Superior temporal gyrus (tissue), 1 donor: ENCODE measurements at regions not wholly inside any gene's neighbourhood (a gene's known extent, or its start where the extent isn't known, plus 50 kb on each side); places are given as distances from the start of the nearest gene placed in this dataset.
A peak's percentile ranks its signal among the peaks of the same experiment; 100 is the strongest.

ENCODE experiments used
- DNase-seq: peaks from one replicate; pipeline ENCODE4 v3.0.0-alpha.2; 2016; ENCODE audit errors: extremely low spot score

GRCh38 chr10:61091531-61091930 lies 147.5 kb upstream of the RHOBTB1 start:
- DNase-seq = no peak

- no peak for DNase-seq
These were observed 145.3 kb upstream of the RHOBTB1 start for GRCh38 chr10:61089251-61089650.

DNA sequence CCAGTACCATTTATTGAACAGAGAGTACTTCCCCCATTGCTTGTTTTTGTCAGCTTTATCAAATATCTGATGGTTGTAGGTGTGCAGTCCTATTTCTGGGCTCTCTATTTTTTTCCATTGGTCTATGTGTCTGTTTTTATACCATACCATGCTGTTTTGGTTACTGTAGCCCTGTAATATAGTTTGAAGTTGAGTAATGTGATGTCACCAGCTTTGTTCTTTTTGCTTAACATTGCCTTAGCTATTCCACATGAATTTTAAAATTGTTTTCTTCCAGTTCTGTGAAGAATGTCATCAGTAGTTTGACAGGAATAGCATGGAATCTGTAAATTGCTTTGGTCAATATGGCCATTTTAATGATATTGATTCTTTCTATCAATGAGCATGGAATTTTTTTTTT lies 140.5 kb upstream of the RHOBTB1 start:
- no peak for DNase-seq

DNA sequence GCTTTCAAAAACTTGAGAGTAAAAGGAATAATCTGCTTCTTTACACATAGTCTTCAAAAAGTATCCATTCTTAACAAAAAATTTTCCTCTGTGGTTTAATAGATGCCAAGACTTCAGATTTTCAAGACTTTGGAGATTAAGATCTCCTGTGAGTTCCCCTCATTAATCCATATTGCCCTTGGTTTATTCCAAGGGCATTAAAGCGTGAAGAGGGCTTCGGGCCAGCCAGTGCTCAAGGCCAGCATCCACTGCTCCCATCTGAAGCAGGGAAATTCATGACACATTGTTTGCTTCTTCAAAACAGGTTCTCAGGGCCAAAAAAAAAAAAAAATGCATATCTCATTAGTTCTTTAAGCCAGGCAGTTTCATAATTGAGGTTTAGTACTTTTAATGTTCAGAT lies 137.3 kb upstream of the RHOBTB1 start:
- DNase-seq = no peak

DNA sequence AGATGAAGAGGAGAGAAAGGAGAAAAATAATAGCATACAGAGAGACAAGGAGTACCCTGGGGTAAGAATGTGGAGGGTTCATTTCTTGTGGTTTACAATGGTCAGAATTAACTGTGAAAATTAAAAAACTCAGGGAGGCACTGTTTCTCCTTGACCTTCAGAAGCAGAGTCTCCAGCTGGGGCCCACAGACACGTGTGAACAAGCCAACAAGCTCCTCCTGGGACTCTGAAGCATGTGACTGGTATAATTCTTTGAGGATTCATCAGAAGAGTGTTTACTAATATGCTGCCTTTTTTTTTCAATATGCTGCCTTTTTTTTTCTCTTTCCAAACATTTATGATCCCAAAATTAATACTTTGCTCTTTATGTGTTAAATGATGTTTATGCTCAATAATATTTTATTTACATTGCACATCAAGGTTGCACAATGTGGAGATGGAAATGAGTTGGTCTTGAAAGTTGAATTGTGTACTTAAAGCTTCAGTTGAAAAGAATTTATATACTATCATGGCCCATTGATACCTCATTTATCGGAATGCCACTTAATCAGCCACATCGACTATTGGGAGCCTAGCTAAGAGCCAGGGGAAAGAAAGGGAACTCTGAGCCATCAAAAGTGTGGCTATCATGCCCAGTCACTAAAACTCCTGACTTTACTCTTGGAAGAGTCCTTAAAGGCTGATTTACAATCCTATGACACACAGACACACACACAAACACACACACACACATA lies 134.7 kb upstream of the RHOBTB1 start:
- no peak for DNase-seq

GRCh38 chr10:61076572-61077114 lies 132.7 kb upstream of the RHOBTB1 start:
- peak; percentile 55 for DNase-seq

GRCh38 chr10:61073391-61073790 lies 129.4 kb upstream of the RHOBTB1 start:
- no peak for DNase-seq

DNA sequence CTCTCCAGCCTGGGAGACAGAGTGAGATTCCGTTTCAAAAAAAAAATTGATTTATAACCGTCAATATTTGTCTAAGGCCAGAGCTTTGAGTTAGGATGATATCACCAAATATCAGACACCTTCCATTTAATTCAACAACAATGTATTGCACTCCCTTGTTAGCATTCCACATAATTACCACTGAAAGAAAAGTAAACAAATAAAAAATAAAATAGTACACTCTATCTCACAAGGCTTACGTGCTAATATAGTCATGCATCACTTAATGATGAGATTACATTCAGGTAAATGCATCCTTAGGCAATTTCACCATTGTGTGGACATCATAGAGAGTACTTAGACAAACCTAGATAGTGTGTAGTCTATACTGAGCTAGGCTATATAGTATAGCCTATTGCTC lies 127.6 kb upstream of the RHOBTB1 start:
- no peak for DNase-seq

DNA sequence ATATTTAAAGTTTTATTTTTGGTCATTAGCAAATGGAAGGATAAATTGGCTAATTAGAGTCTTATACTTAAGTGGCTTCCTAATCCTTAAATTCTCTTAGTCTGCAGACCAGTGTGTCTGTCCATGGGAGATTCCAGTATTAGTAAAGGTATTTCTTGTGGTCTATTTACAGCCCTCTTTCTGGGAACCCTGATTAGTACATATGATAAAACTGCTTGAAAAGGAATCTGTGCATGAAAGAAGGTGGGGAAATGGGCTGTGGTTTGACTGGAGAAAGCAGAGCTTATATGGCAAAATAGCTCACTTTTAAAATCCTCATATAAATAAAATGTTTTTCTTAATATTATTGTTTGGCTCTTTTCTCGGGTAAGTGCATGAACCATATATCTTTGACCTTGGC lies 124.5 kb upstream of the RHOBTB1 start:
- no peak for DNase-seq

- no peak for DNase-seq
These were observed 123.8 kb upstream of the RHOBTB1 start for GRCh38 chr10:61067671-61068336.

DNA sequence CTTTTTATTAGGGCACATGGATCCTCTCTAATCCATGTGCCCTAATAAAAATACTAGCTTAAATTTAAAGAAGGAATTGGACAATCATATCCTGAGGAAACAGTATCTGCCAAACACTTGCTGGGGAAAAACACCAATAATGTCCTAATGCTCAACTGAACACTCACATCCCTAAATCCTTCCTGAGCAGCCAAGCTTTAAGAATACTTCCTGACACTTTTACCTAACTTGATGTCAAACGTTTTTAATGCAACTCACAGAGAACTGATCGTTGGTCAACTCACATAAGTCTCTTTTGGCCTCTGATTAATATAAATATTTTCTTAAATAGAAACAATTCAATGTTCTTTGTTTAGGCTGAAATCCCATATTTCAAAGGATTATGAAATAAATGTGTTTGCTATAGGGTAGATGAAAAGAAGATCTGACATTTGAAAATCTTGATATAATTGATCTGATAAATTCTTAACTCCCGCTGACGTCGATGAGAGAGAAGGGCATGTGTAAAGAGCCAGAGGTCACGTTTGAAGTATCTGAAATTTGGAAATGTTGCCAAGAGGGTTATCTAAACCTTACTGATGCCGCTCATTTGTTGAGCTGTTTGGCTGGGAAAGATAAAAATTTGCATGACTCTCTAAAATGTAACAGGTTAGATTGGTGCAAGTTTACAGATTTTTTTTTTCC lies 122.8 kb upstream of the RHOBTB1 start:
- no peak for DNase-seq

DNA sequence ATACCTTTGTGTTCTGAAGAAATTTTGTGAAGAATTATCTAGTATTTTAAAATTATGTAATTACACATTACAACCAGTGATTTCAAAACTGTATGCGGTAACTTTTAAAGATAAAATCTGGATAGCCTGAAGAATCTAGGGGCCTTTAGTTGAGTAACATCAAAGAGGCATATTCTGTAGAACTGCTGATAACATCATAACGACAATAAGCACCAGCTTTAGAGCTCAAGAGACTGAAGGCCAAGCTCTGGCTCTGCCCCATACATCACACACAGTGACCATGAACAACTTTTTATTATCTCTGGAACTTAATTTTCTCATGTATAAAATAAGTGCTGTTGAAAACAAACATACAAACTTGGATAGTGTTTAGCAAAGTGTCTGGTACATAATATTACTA lies 121.1 kb upstream of the RHOBTB1 start:
- no peak for DNase-seq

DNA sequence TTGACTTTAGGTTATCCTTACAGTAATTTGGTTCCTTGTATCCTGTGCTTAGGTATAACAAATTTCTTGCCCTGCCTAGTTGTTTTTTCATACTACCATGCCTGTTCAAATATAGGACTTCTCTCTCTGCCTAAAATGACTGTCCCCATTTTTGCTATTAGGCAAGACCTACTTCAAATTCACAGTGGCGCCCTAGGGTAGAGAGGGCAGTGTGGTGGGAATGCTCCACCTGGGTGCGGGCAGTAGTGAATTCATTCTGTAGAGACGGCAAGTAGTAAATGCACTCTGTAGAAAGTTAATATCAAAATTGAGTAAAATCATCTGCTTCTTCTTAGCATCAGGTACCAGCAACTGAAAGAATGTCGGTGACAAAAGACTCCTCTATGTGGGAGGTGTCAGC lies 120.4 kb upstream of the RHOBTB1 start:
- no peak for DNase-seq

DNA sequence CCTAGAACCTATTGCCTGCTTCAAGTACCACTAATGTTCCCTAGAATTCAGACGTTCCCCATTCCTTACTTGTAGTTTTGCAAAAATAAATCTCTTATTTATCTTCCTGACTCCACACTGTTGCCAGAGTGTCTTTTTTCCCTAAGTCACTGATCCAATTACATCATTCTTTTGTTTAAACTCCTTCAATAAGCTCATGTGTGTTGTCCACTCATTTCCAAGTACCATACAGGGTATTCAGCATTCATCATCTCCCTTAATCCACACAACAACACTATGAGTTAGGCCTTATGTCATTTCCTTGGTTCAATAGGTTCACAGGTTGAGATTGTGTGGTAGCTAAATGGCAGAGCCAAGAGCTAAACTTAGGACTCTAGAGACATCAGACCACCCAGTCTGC lies 119.9 kb upstream of the RHOBTB1 start:
- no peak for DNase-seq

DNA sequence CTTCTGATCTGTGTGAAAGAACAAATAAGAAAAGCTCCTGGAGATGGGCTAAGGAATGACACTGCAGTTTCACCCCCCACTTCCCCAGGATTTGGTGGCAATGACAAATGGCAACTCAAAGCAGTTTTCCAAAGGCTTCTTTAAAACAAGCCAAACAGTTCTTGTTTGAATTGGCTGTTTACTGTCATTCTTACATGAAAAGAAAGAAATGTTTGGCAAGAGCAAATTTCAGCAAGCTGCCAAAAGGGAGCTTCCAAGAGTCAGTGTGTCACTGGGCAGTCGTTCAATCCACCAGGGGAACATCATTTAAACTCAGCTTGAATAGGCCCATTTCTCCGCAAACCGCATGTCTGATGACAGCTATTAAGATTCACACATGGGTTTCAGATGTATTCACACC lies 119.0 kb upstream of the RHOBTB1 start:
- peak; percentile 68 for DNase-seq

GRCh38 chr10:61061923-61062504 lies 118.0 kb upstream of the RHOBTB1 start:
- no peak for DNase-seq

GRCh38 chr10:61059636-61060035 lies 115.7 kb upstream of the RHOBTB1 start:
- DNase-seq = no peak

DNA sequence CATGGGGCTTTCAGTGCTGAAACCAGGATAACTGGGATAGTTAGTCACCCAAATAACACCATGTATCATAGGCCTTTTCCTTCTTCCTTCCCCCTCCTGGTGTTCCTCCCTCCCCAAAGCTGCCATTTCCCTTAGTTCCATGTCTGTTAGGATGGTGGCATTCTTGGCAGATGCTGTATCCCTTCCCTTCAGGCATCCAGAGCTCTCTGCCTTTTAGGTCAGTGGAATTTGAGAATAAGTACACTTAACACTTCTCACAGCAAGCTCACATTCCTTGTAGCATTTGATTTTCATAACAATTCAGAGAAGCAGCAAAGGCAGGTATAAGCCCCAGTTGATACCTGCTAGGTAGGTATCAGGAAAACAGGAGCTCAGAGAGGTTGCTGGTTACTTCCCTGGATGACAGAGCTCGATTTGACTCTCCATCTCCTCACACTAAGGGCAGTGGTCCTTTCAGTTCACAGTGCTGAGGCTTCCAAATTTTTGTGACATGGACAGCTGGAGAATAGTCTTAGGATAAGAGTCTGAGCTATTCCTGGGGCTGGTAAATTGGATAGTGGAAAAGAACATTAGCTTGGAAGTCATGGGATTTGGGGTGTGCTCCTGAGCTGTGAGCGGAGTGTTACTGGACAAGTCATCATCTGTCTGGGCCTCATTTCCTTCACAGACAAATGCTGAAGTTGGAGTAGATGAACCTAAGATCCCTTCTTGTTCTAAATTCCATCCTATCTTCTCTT lies 108.7 kb upstream of the RHOBTB1 start:
- no peak for DNase-seq

- peak; percentile 66 for DNase-seq
These were observed 107.4 kb upstream of the RHOBTB1 start for GRCh38 chr10:61051344-61051743.

DNA sequence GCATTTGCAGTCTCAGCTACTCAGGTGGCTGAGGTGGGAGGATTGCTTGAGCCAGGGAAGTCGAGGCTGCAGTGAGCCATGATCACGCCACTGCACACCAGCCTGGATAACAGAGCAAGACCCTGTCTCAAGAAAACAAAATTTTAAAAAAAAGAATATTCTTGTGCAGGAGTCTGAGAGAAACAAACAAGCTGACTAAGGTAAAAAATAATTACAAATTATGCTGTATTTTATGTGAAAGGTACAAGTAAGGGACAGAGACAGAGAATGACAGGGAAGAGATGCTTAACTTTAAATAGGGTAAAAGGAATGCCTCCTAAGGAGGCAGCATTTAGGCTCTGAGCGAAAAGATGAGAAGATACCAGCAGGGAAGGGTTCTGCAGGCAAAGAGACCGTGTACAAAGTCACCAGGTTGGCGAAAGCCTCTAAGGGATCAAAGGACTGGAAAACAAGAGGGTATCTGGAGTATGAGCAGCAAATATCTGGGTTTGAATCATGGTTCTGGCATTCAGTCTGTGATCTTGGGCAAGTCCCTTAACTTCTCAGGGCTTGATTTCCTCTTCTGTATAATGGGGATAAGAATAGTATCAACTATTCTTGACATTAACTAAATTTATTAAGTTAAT lies 106.2 kb upstream of the RHOBTB1 start:
- DNase-seq = no peak

- DNase-seq = no peak
These were observed 105.4 kb upstream of the RHOBTB1 start for GRCh38 chr10:61049386-61049785.
